ENCODE measurements at regions not wholly inside any gene's neighbourhood (a gene's known extent, or its start where the extent isn't known, plus 50 kb on each side); places are given as distances from the start of the nearest gene placed in this dataset.

- H3K27ac ChIP-seq = no peak overlapping the region
- peaks cover 4% of the 10 kb centered on the region for H3K9me3 ChIP-seq
- peaks cover 0 to 5% (median 0%) of the 10 kb centered on the region in 3 donors for H3K27me3 ChIP-seq (ENCODE audit: insufficient read depth in 3 of 3, low read length in 2 of 3)
- ATAC-seq (no peak), DNase-seq (no peak)
- H3K4me3 ChIP-seq = no peak overlapping the region
- no peaks in the 10 kb centered on the region for H3K4me1 ChIP-seq
- H3K36me3 ChIP-seq (ENCODE audit: insufficient read depth in 1 of 2, low read depth in 1 of 2) = no peaks in the 10 kb centered on the region
- WGBS, 3 donors = 88 to 93% (median 89%) methylated on average over 4 of the region's 4 CpGs
- TF ChIP-seq CTCF (IDR thresholded peaks at IDR 0.05) = no peak
- intact Hi-C loops (cut with DNase I) = no loop called here
Observed at GRCh38 chr10:118516716-118517115, 78.7 kb downstream of the PRLHR start.

GRCh38 chr10:118513174-118513573 lies 82.3 kb downstream of the PRLHR start:
- H3K27me3 ChIP-seq (ENCODE audit: insufficient read depth in 3 of 3, low read length in 2 of 3) = peaks cover 0 to 3% (median 0%) of the 10 kb centered on the region in 3 donors
- WGBS, 3 donors = 78 to 80% (median 79%) methylated on average over 3 of the region's 3 CpGs
- ATAC-seq (no peak), DNase-seq (no peak)
- no peak overlapping the region for H3K4me3 ChIP-seq
- intact Hi-C loops (cut with DNase I) = no loop called here
- H3K27ac ChIP-seq = no peak overlapping the region
- H3K36me3 ChIP-seq (ENCODE audit: insufficient read depth in 1 of 2, low read depth in 1 of 2) = no peaks in the 10 kb centered on the region
- H3K9me3 ChIP-seq = peaks cover 4% of the 10 kb centered on the region
- no peaks in the 10 kb centered on the region for H3K4me1 ChIP-seq
- TF ChIP-seq CTCF (IDR thresholded peaks at IDR 0.05) = no peak

GRCh38 chr10:118511711-118512110 lies 83.7 kb downstream of the PRLHR start:
- no peak for ATAC-seq
- Histone ChIP-seq H3K4me1 (no peaks in the 10 kb centered on the region), H3K27ac (no peak overlapping the region), H3K9me3 (no peaks in the 10 kb centered on the region), H3K27me3 (ENCODE audit: insufficient read depth in 3 of 3, low read length in 2 of 3) (no peaks in the 10 kb centered on the region), H3K4me3 (no peak overlapping the region), H3K36me3 (ENCODE audit: insufficient read depth in 1 of 2, low read depth in 1 of 2) (no peaks in the 10 kb centered on the region)
- WGBS, 3 donors = 74 to 84% (median 78%) methylated on average over 2 of the region's 2 CpGs
- intact Hi-C loops (cut with DNase I) = no loop called here
- DNase-seq = no peak
- TF ChIP-seq CTCF (IDR thresholded peaks at IDR 0.05) = no peak

GRCh38 chr10:118508863-118509262 lies 86.6 kb downstream of the PRLHR start:
- no peaks in the 10 kb centered on the region for H3K9me3 ChIP-seq
- whole genome bisulfite sequencing, 3 donors = 49 to 72% (median 61%) methylated on average over 1 of the region's 1 CpG
- no peak for TF ChIP-seq CTCF (IDR thresholded peaks at IDR 0.05)
- H3K27ac ChIP-seq = no peak overlapping the region
- DNase-seq (no peak), ATAC-seq (no peak)
- no peaks in the 10 kb centered on the region for H3K4me1 ChIP-seq
- H3K27me3 ChIP-seq (ENCODE audit: insufficient read depth in 3 of 3, low read length in 2 of 3) = no peaks in the 10 kb centered on the region
- no peak overlapping the region for H3K4me3 ChIP-seq
- intact Hi-C loops (cut with DNase I) = no loop called here
- no peaks in the 10 kb centered on the region for H3K36me3 ChIP-seq (ENCODE audit: insufficient read depth in 1 of 2, low read depth in 1 of 2)

- H3K27me3 ChIP-seq (ENCODE audit: insufficient read depth in 3 of 3, low read length in 2 of 3) = peaks cover 0 to under 1% (median 0%) of the 10 kb centered on the region in 3 donors
- intact Hi-C loops (cut with DNase I) = no loop called here
- ATAC-seq = no peak
Observed at GRCh38 chr10:118508355-118508754, 87.1 kb downstream of the PRLHR start.

More at GRCh38 chr10:118508355-118508754, 87.1 kb downstream of the PRLHR start:
- no peaks in the 10 kb centered on the region for H3K4me1 ChIP-seq
- no peak overlapping the region for H3K4me3 ChIP-seq
- no peak for TF ChIP-seq CTCF (IDR thresholded peaks at IDR 0.05)
- 88 to 96% (median 95%) methylated on average over 2 of the region's 2 CpGs for WGBS, 3 donors
- no peaks in the 10 kb centered on the region for H3K36me3 ChIP-seq (ENCODE audit: insufficient read depth in 1 of 2, low read depth in 1 of 2)
- H3K9me3 ChIP-seq = no peaks in the 10 kb centered on the region
- H3K27ac ChIP-seq = no peak overlapping the region
- DNase-seq = no peak

Data from psoas muscle (tissue), 7 donors.